ENCODE measurements at regions not wholly inside any gene's neighbourhood (a gene's known extent, or its start where the extent isn't known, plus 50 kb on each side); places are given as distances from the start of the nearest gene placed in this dataset.

DNA sequence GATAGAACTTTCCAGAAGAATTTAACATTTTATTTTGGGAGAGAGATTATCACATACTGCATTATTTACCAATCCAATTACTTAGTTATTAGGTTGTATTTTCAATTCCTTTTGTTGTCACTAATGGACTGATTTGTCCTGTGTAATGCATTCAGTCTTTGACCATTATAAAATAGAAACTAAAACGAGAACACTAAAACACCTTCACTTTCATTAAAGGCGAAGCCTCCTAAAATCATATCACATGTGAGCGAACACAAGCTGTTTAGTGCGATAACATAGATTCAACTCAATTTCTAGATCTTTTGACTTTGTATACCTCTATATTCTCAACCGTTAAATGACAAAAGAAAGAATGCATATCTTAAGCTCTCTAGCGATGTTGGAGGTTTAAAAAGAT is 253.4 kb downstream of the VGLL3 start:
- no peaks in the 10 kb centered on the region for H4K20me1 ChIP-seq (ENCODE audit: insufficient read depth, low read length)
- H3K36me3 ChIP-seq (ENCODE audit: insufficient read depth, low read length): no peaks in the 10 kb centered on the region
- H2AFZ ChIP-seq (ENCODE audit: low read length): no peak overlapping the region
- no peak for DNase-seq (ENCODE audit: low spot score)
- BruUV-seq (replicated peaks): no TSS peak
- no peaks in the 10 kb centered on the region for H3K4me1 ChIP-seq (ENCODE audit: insufficient read depth, low read length, poor library complexity, severe bottlenecking)
- CTCF ChIA-PET (ENCODE audit: unreplicated experiment): no interaction called here
- H3K27ac ChIP-seq (ENCODE audit: low read depth, low read length, poor library complexity, severe bottlenecking): no peak overlapping the region
- POLR2A ChIA-PET: interaction anchor here (0.6 to 1.4 kb wide), 2 partner anchors 13 to 108 kb away, joined by 3 to 4 read pairs; no protein-coding TSS in a partner anchor
- no peaks in the 10 kb centered on the region for H3K79me2 ChIP-seq (ENCODE audit: insufficient read depth, low read depth, low read length)
- TF ChIP-seq, protein P1, sequence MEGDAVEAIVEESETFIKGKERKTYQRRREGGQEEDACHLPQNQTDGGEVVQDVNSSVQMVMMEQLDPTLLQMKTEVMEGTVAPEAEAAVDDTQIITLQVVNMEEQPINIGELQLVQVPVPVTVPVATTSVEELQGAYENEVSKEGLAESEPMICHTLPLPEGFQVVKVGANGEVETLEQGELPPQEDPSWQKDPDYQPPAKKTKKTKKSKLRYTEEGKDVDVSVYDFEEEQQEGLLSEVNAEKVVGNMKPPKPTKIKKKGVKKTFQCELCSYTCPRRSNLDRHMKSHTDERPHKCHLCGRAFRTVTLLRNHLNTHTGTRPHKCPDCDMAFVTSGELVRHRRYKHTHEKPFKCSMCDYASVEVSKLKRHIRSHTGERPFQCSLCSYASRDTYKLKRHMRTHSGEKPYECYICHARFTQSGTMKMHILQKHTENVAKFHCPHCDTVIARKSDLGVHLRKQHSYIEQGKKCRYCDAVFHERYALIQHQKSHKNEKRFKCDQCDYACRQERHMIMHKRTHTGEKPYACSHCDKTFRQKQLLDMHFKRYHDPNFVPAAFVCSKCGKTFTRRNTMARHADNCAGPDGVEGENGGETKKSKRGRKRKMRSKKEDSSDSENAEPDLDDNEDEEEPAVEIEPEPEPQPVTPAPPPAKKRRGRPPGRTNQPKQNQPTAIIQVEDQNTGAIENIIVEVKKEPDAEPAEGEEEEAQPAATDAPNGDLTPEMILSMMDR (conservative IDR thresholded peaks at IDR 0.05; ENCODE audit: low read length): no peak
- no peak for TF ChIP-seq EZH2phosphoT487 (IDR thresholded peaks at IDR 0.05; ENCODE audit: borderline replicate concordance, low read depth, low read length)
- no peaks in the 10 kb centered on the region for H3K9me2 ChIP-seq (ENCODE audit: insufficient read depth, low read length)
- H3K4me2 ChIP-seq (ENCODE audit: low read length): no peak overlapping the region
- no peak overlapping the region for H3K4me3 ChIP-seq (ENCODE audit: low read depth, low read length, poor library complexity, severe bottlenecking)
- intact Hi-C loops (cut with micrococcal nuclease; ENCODE audit: unreplicated experiment): no loop called here
- H3K9me3 ChIP-seq (ENCODE audit: low read length): no peaks in the 10 kb centered on the region

DNA sequence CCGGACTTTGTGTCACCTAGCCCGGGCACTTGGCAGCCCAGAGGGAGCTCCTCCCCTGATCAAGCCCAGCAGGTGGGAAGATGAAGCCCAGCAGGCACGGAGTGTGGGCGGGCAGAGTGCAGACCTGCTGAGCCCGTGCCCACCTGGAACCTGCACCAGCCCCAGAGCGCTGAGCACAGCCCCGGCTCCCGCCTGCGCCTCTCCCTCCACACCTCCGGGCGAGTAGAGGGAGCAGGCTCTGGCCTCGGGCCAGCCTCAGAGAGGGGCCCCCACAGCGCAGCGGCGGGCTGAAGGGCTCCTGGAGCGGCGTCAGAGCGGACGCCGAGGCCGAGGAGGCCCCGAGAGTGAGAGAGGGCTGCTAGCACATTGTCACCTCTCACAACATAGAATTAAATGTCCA is 257.7 kb downstream of the VGLL3 start:
- no peaks in the 10 kb centered on the region for H4K20me1 ChIP-seq (ENCODE audit: insufficient read depth, low read length)
- no peaks in the 10 kb centered on the region for H3K9me3 ChIP-seq (ENCODE audit: low read length)
- no peaks in the 10 kb centered on the region for H3K79me2 ChIP-seq (ENCODE audit: insufficient read depth, low read depth, low read length)
- H3K4me2 ChIP-seq (ENCODE audit: low read length): no peak overlapping the region
- TF ChIP-seq, protein P1 (conservative IDR thresholded peaks at IDR 0.05; ENCODE audit: low read length): no peak
- no peak for TF ChIP-seq EZH2phosphoT487 (IDR thresholded peaks at IDR 0.05; ENCODE audit: borderline replicate concordance, low read depth, low read length)
- DNase-seq (ENCODE audit: low spot score): no peak
- intact Hi-C loops (cut with micrococcal nuclease; ENCODE audit: unreplicated experiment): no loop called here
- BruUV-seq (replicated peaks): no TSS peak
- no peak overlapping the region for H3K27ac ChIP-seq (ENCODE audit: low read depth, low read length, poor library complexity, severe bottlenecking)
- no peaks in the 10 kb centered on the region for H3K4me1 ChIP-seq (ENCODE audit: insufficient read depth, low read length, poor library complexity, severe bottlenecking)
- ChIA-PET POLR2A (no interaction called here), CTCF (ENCODE audit: unreplicated experiment) (no interaction called here)
- H3K36me3 ChIP-seq (ENCODE audit: insufficient read depth, low read length): no peaks in the 10 kb centered on the region
- no peak overlapping the region for H2AFZ ChIP-seq (ENCODE audit: low read length)
- H3K9me2 ChIP-seq (ENCODE audit: insufficient read depth, low read length): no peaks in the 10 kb centered on the region
- no peak overlapping the region for H3K4me3 ChIP-seq (ENCODE audit: low read depth, low read length, poor library complexity, severe bottlenecking)

DNA sequence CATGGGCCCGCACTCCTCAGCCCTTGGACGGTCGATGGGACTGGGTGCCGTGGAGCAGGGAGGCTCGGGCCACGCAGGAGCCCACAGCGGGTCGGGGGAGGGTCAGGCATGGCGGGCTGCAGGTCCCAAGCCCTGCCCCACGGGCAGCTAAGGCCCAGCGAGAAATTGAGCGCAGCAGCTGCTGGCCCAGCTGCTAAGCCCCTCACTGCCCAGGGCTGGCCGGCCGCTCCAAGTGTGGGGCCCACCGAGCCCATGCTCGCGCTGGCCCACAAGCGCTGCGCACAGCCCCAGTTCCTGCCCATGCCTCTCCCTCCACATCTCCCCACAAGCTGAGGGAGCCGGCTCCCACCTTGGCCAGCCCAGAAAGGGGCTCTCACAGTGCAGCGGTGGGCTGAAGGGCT is 259.4 kb downstream of the VGLL3 start:
- BruUV-seq (replicated peaks): no TSS peak
- ChIA-PET POLR2A (no interaction called here), CTCF (ENCODE audit: unreplicated experiment) (no interaction called here)
- H4K20me1 ChIP-seq (ENCODE audit: insufficient read depth, low read length): no peaks in the 10 kb centered on the region
- H3K4me1 ChIP-seq (ENCODE audit: insufficient read depth, low read length, poor library complexity, severe bottlenecking): no peaks in the 10 kb centered on the region
- H3K27ac ChIP-seq (ENCODE audit: low read depth, low read length, poor library complexity, severe bottlenecking): no peak overlapping the region
- no peaks in the 10 kb centered on the region for H3K79me2 ChIP-seq (ENCODE audit: insufficient read depth, low read depth, low read length)
- TF ChIP-seq, protein P1 (conservative IDR thresholded peaks at IDR 0.05; ENCODE audit: low read length): no peak
- TF ChIP-seq EZH2phosphoT487 (IDR thresholded peaks at IDR 0.05; ENCODE audit: borderline replicate concordance, low read depth, low read length): no peak
- H3K4me3 ChIP-seq (ENCODE audit: low read depth, low read length, poor library complexity, severe bottlenecking): no peak overlapping the region
- no peaks in the 10 kb centered on the region for H3K9me3 ChIP-seq (ENCODE audit: low read length)
- H3K36me3 ChIP-seq (ENCODE audit: insufficient read depth, low read length): no peaks in the 10 kb centered on the region
- no peak overlapping the region for H3K4me2 ChIP-seq (ENCODE audit: low read length)
- no peak overlapping the region for H2AFZ ChIP-seq (ENCODE audit: low read length)
- no peaks in the 10 kb centered on the region for H3K9me2 ChIP-seq (ENCODE audit: insufficient read depth, low read length)
- intact Hi-C loops (cut with micrococcal nuclease; ENCODE audit: unreplicated experiment): no loop called here
- DNase-seq (ENCODE audit: low spot score): no peak

Measured in OCI-LY7 (cell line).